A549 (cell line): ENCODE measurements at regions not wholly inside any gene's neighbourhood (a gene's known extent, or its start where the extent isn't known, plus 50 kb on each side); places are given as distances from the start of the nearest gene placed in this dataset.
A peak's percentile ranks its signal among the peaks of the same experiment; 100 is the strongest.

Experiments used
- ATAC-seq, 2 experiments: fragments of 200-7000 bp in 1 of 2; fragments of >200 bp in 1 of 2; cut with Nextera tagmentation in 1 of 2; cut with Tn5 transposase in 1 of 2; 3 replicates each; pipeline versions ENCODE4 v1.8.0 to v1.9.1; 2018 to 2020; ENCODE audit warnings: mild to moderate bottlenecking in 1 of 2, moderate library complexity in 1 of 2
- CTCF ChIA-PET: fragments of 300-600 bp; sonication (Branson Sonifier 250); formaldehyde crosslinking; extraction: SDS; loops from one replicate; lab custom pipeline; 2021; ENCODE audit warnings: antibody characterized with exemption, inconsistent platforms; lab: Yijun Ruan, JAX
- POLR2A ChIA-PET: fragments of 350-600 bp; formaldehyde crosslinking; extraction: SDS; loops from one replicate; lab custom pipeline; 2021; ENCODE audit warnings: antibody characterized with exemption, inconsistent platforms; lab: Yijun Ruan, JAX
- DNase-seq, 2 experiments: peaks; one replicate each; pipeline versions ENCODE4 v3.0.0 to v3.0.0-alpha.2; 2011 to 2016; ENCODE audit warnings: low read depth in 1 of 2, low spot score in 1 of 2
- FAIRE-seq: peaks from 2 replicates; lab custom pipeline; 2011; peaks lifted over from hg19 to GRCh38; lab: Jason Lieb, UNC
- H3K27ac ChIP-seq, 2 experiments: fragments of >200 bp; sonication (Bioruptor Twin); formaldehyde crosslinking; 3 replicates each; pipeline ENCODE4 v1.5.1; 2016 to 2017
- H3K4me1 ChIP-seq: fragments of >200 bp; sonication (Bioruptor Twin); formaldehyde crosslinking; 3 replicates; pipeline ENCODE4 v1.6.1; 2016
- H3K4me2 ChIP-seq: fragments of >200 bp; sonication (Bioruptor Twin); formaldehyde crosslinking; 3 replicates; pipeline ENCODE4 v1.6.1; 2016
- H3K4me3 ChIP-seq: fragments of >200 bp; sonication (Bioruptor Twin); formaldehyde crosslinking; 3 replicates; pipeline ENCODE4 v1.5.1; 2016
- H3K9me3 ChIP-seq: fragments of >200 bp; sonication (Bioruptor Twin); formaldehyde crosslinking; 3 replicates; pipeline ENCODE4 v1.6.1; 2016
- BHLHE40 ChIP-seq: IDR thresholded peaks from 2 replicates; pipeline ENCODE4 v1.6.1; 2012; ENCODE audit warnings: low read depth, low read length, inconsistent platforms
- CBX2 ChIP-seq: fragments of 200-600 bp; sonication (generic); IDR thresholded peaks from 2 replicates; pipeline ENCODE4 v1.6.1; 2016; ENCODE audit warnings: low read depth, mild to moderate bottlenecking, borderline replicate concordance
- CHD2 ChIP-seq: fragments of 150-350 bp; IDR thresholded peaks from 2 replicates; pipeline ENCODE4 v1.6.1; 2014; ENCODE audit warnings: low read length; ENCODE audit not compliant: partially characterized antibody
- FOSB ChIP-seq: fragments of 250-450 bp; sonication (Bioruptor Pico); IDR thresholded peaks from 2 replicates; pipeline ENCODE4 v1.5.0; 2020; ENCODE audit warnings: mild to moderate bottlenecking, moderate library complexity
- GATA3 ChIP-seq: IDR thresholded peaks from 2 replicates; pipeline ENCODE4 v1.6.1; 2012; ENCODE audit warnings: borderline replicate concordance
- HOXA7 ChIP-seq: fragments of 250-450 bp; sonication (Bioruptor Pico); IDR thresholded peaks from 2 replicates; pipeline ENCODE4 v1.5.0; 2020; ENCODE audit warnings: mild to moderate bottlenecking, moderate library complexity
- MYC ChIP-seq: IDR thresholded peaks from 2 replicates; pipeline ENCODE4 v1.6.1; 2012; ENCODE audit warnings: mild to moderate bottlenecking, inconsistent platforms, low read length, improper control_type of control experiment, borderline replicate concordance
- NFE2L2 ChIP-seq: fragments of 150-350 bp; conservative IDR thresholded peaks from 2 replicates; pipeline ENCODE4 v1.6.1; 2014; ENCODE audit warnings: low read length
- NR3C1 ChIP-seq: fragments of >200 bp; sonication (Bioruptor Twin); formaldehyde crosslinking; IDR thresholded peaks from 3 replicates; pipeline ENCODE4 v1.6.1; 2017
- POLR2AphosphoS2 ChIP-seq: conservative IDR thresholded peaks from 2 replicates; pipeline ENCODE4 v1.6.1; 2012; ENCODE audit warnings: low read length, improper control_type of control experiment, inconsistent platforms
- RAD21 ChIP-seq, 2 experiments: fragments of >200 bp in 1 of 2; sonication (Bioruptor Twin) in 1 of 2; formaldehyde crosslinking in 1 of 2; IDR thresholded peaks in 1 of 2; conservative IDR thresholded peaks in 1 of 2; 2 replicates in 1 of 2; 3 replicates in 1 of 2; pipeline ENCODE4 v1.6.1; 2012 to 2018; ENCODE audit warnings: inconsistent platforms in 1 of 2
- RFX5 ChIP-seq: fragments of 450-650 bp; IDR thresholded peaks from 2 replicates; pipeline ENCODE4 v1.7.1; 2014; ENCODE audit warnings: antibody characterized with exemption, mild to moderate bottlenecking, moderate library complexity
- RNF2 ChIP-seq: fragments of 200-600 bp; sonication (generic); IDR thresholded peaks from 2 replicates; pipeline ENCODE4 v1.6.1; 2016; ENCODE audit warnings: low read depth, mild to moderate bottlenecking, antibody characterized with exemption, moderate library complexity, borderline replicate concordance
- SMC3 ChIP-seq: fragments of >200 bp; sonication (Bioruptor Twin); formaldehyde crosslinking; IDR thresholded peaks from 3 replicates; pipeline ENCODE4 v1.6.1; 2018; ENCODE audit warnings: inconsistent platforms
- SREBF2 ChIP-seq: fragments of 450-650 bp; IDR thresholded peaks from 2 replicates; pipeline ENCODE4 v1.6.1; 2014; ENCODE audit warnings: mild to moderate bottlenecking, moderate library complexity
- TFCP2L1 ChIP-seq: fragments of 250-450 bp; sonication (Bioruptor Pico); IDR thresholded peaks from 2 replicates; pipeline ENCODE4 v1.5.0; 2021; ENCODE audit warnings: mild to moderate bottlenecking
- ZFP36 ChIP-seq: fragments of 450-650 bp; IDR thresholded peaks from 2 replicates; pipeline ENCODE4 v1.6.1; 2014; ENCODE audit warnings: borderline replicate concordance; ENCODE audit not compliant: partially characterized antibody
- ZSCAN20 ChIP-seq: fragments of 250-450 bp; sonication (Bioruptor Pico); IDR thresholded peaks from 2 replicates; pipeline ENCODE4 v1.8.0; 2022; ENCODE audit warnings: mild to moderate bottlenecking, moderate library complexity
- WGBS: methylation state at CpG from one replicate; pipeline ENCODE4 v1.1.6; 2017; ENCODE audit errors: missing lambda C conversion rate; 5-methylcytosine and 5-hydroxymethylcytosine counted together
- TF ChIP-seq, protein P1 (sequence below): fragments of >200 bp; sonication (Bioruptor Twin); formaldehyde crosslinking; IDR thresholded peaks from 2 replicates; pipeline ENCODE4 v1.6.1; 2016
- TF ChIP-seq, protein P2 (sequence below): IDR thresholded peaks from 2 replicates; pipeline ENCODE4 v1.6.1; 2012
- TF ChIP-seq, protein P3 (sequence below): fragments of 250-450 bp; sonication (Bioruptor Pico); IDR thresholded peaks from 2 replicates; pipeline ENCODE4 v1.5.0; 2021; ENCODE audit warnings: mild to moderate bottlenecking, moderate library complexity, borderline replicate concordance
- TF ChIP-seq, protein P4 (sequence below): fragments of 450-650 bp; IDR thresholded peaks from 2 replicates; pipeline ENCODE4 v1.6.1; 2014; ENCODE audit warnings: antibody characterized with exemption
- TF ChIP-seq, protein P5 (sequence below): fragments of >200 bp; sonication (Bioruptor Twin); formaldehyde crosslinking; IDR thresholded peaks from 3 replicates; pipeline ENCODE4 v1.5.1; 2016

DNA sequence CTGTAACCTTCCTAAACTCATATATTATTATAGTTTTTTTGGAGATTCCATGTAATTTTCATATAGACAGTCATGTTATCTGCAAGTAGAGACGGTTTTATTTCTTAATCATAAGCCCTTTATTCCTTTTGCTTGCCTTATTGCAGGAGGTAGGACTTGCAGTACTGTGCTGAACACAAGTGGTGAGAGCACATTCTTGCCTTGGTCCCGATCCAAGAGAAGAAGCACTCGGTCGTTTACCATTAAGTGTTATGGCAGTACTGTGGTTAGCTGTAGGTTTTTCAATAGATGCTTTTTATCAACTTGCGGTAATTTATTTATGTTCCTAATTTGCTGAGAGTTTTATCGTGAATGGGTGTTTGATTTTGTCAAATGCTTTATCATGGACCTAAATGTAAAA is 305.7 kb downstream of the DYSF start:
- Histone ChIP-seq H3K9me3 (no peaks in the 10 kb centered on the region), H3K4me3 (no peak overlapping the region), H3K27ac (no peak overlapping the region), H3K4me2 (no peak overlapping the region), H3K4me1 (peaks cover 5% of the 10 kb centered on the region; the same call in 1 of the 3 replicates)
- no peak for ATAC-seq
- ChIA-PET CTCF (interaction anchor here (0.6 kb wide), 1 partner anchor 20 kb away, joined by 4 read pairs; no protein-coding TSS in a partner anchor), POLR2A (no interaction called here)
- no peak for DNase-seq
- 56% methylated on average over 6 of the region's 6 CpGs for WGBS
- TF ChIP-seq POLR2AphosphoS2 (no peak), HOXA7 (CRISPR knock-in tag) (no peak), RNF2 (no peak), ZSCAN20 (CRISPR knock-in tag) (no peak), NFE2L2 (no peak), GATA3 (no peak), SMC3 (no peak), RAD21 (conservative IDR thresholded peaks at IDR 0.05 in 1 of 2, IDR thresholded peaks at IDR 0.05 in 1 of 2) (no peak), BHLHE40 (no peak), NR3C1 (no peak)
- TF ChIP-seq, protein P1, sequence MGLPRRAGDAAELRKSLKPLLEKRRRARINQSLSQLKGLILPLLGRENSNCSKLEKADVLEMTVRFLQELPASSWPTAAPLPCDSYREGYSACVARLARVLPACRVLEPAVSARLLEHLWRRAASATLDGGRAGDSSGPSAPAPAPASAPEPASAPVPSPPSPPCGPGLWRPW = no peak
- TF ChIP-seq, protein P2, sequence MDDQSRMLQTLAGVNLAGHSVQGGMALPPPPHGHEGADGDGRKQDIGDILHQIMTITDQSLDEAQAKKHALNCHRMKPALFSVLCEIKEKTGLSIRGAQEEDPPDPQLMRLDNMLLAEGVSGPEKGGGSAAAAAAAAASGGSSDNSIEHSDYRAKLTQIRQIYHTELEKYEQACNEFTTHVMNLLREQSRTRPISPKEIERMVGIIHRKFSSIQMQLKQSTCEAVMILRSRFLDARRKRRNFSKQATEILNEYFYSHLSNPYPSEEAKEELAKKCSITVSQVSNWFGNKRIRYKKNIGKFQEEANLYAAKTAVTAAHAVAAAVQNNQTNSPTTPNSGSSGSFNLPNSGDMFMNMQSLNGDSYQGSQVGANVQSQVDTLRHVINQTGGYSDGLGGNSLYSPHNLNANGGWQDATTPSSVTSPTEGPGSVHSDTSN = no peak
- TF ChIP-seq, protein P3, sequence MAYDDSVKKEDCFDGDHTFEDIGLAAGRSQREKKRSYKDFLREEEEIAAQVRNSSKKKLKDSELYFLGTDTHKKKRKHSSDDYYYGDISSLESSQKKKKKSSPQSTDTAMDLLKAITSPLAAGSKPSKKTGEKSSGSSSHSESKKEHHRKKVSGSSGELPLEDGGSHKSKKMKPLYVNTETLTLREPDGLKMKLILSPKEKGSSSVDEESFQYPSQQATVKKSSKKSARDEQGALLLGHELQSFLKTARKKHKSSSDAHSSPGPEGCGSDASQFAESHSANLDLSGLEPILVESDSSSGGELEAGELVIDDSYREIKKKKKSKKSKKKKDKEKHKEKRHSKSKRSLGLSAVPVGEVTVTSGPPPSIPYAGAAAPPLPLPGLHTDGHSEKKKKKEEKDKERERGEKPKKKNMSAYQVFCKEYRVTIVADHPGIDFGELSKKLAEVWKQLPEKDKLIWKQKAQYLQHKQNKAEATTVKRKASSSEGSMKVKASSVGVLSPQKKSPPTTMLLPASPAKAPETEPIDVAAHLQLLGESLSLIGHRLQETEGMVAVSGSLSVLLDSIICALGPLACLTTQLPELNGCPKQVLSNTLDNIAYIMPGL = no peak
- peak; percentile 61 for FAIRE-seq

DNA sequence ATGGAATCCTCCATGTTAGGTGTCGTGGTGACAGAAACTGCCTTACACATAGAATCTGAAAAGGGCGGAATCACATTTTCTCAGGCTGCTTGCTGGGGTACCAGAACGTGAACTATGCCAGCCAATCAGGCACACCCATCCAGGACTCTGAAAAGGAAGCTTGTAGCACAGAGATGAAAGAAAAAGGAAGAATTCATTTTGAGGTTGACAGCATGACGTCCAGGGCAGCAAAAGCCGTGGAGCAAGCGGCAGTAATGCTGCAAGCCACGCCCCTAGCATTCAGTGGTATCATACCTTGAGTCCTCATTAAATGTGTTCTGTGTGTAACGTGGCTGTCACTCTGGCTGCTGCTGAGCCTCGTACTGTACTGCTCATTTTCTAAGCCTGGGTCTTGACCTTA is 304.0 kb downstream of the DYSF start:
- TF ChIP-seq RFX5 (no peak), CHD2 (no peak), ZFP36 (no peak), CBX2 (no peak), TFCP2L1 (CRISPR knock-in tag) (no peak), MYC (no peak), FOSB (no peak), NFE2L2 (no peak), SREBF2 (no peak)
- TF ChIP-seq, protein P2 = no peak
- TF ChIP-seq, protein P4, sequence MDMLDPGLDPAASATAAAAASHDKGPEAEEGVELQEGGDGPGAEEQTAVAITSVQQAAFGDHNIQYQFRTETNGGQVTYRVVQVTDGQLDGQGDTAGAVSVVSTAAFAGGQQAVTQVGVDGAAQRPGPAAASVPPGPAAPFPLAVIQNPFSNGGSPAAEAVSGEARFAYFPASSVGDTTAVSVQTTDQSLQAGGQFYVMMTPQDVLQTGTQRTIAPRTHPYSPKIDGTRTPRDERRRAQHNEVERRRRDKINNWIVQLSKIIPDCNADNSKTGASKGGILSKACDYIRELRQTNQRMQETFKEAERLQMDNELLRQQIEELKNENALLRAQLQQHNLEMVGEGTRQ = no peak
- TF ChIP-seq, protein P5, sequence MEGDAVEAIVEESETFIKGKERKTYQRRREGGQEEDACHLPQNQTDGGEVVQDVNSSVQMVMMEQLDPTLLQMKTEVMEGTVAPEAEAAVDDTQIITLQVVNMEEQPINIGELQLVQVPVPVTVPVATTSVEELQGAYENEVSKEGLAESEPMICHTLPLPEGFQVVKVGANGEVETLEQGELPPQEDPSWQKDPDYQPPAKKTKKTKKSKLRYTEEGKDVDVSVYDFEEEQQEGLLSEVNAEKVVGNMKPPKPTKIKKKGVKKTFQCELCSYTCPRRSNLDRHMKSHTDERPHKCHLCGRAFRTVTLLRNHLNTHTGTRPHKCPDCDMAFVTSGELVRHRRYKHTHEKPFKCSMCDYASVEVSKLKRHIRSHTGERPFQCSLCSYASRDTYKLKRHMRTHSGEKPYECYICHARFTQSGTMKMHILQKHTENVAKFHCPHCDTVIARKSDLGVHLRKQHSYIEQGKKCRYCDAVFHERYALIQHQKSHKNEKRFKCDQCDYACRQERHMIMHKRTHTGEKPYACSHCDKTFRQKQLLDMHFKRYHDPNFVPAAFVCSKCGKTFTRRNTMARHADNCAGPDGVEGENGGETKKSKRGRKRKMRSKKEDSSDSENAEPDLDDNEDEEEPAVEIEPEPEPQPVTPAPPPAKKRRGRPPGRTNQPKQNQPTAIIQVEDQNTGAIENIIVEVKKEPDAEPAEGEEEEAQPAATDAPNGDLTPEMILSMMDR = no peak
- DNase-seq (no peak), FAIRE-seq (no peak), ATAC-seq (no peak)
- WGBS = 65% methylated on average over 9 of the region's 9 CpGs
- Histone ChIP-seq H3K4me2 (no peak overlapping the region), H3K4me1 (peaks cover 5% of the 10 kb centered on the region; the same call in 1 of the 3 replicates), H3K27ac (no peak overlapping the region), H3K4me3 (no peak overlapping the region), H3K9me3 (no peaks in the 10 kb centered on the region)
- CTCF ChIA-PET = no interaction called here
- POLR2A ChIA-PET = no interaction called here
